WI38 (cell line): ENCODE measurements at regions not wholly inside any gene's neighbourhood (a gene's known extent, or its start where the extent isn't known, plus 50 kb on each side); places are given as distances from the start of the nearest gene placed in this dataset.

Source experiments
- H3K4me3 ChIP-seq: 2 replicates; pipeline ENCODE4 v1.5.1; 2011; ENCODE audit warnings: low read depth, mild to moderate bottlenecking, control low read depth, low read length
- CTCF ChIP-seq: IDR thresholded peaks from 2 replicates; pipeline ENCODE4 v1.5.1; 2012; ENCODE audit warnings: low read depth, mild to moderate bottlenecking, control low read depth, low read length

GRCh38 chr4:138103597-138104283 lies 138.4 kb downstream of the SLC7A11 start:
- H3K4me3 ChIP-seq, result no peak overlapping the region
- no peak for TF ChIP-seq CTCF

- no peak overlapping the region for H3K4me3 ChIP-seq
- TF ChIP-seq CTCF, result no peak
Observed at GRCh38 chr4:138099385-138099784, 142.8 kb downstream of the SLC7A11 start.

- TF ChIP-seq CTCF, result no peak
- no peak overlapping the region for H3K4me3 ChIP-seq
Observed at GRCh38 chr4:138097912-138098600, 144.1 kb downstream of the SLC7A11 start.

GRCh38 chr4:138096384-138097062 lies 145.6 kb downstream of the SLC7A11 start:
- no peak for TF ChIP-seq CTCF
- H3K4me3 ChIP-seq, result no peak overlapping the region

- no peak overlapping the region for H3K4me3 ChIP-seq
- no peak for TF ChIP-seq CTCF
Observed at GRCh38 chr4:138095378-138095777, 146.8 kb downstream of the SLC7A11 start.

- no peak for TF ChIP-seq CTCF
- H3K4me3 ChIP-seq, result no peak overlapping the region
Observed at GRCh38 chr4:138092060-138092459, 150.1 kb downstream of the SLC7A11 start.
